K562 (cell line): ENCODE measurements at regions not wholly inside any gene's neighbourhood (a gene's known extent, or its start where the extent isn't known, plus 50 kb on each side); places are given as distances from the start of the nearest gene placed in this dataset.

Experiments
- ATAC-seq: fragments of 200-7000 bp; cut with Tn5 transposase; 3 replicates; pipeline ENCODE4 v1.9.1; 2020; ENCODE audit warnings: moderate library complexity
- BruUV-seq: library from RNA; stranded (reverse); fragments of 400-500 nt; replicated peaks from 2 replicates; lab custom pipeline; 2021; lab: Mats Ljungman, UMichigan
- CTCF ChIA-PET: fragments of 300-600 bp; formaldehyde crosslinking; extraction: SDS; loops from one replicate; lab custom pipeline; 2021; ENCODE audit warnings: low intra/inter-chr PET ratio; lab: Yijun Ruan, JAX
- POLR2A ChIA-PET: fragments of 300-600, 350-650 bp; sonication (Branson Sonifier 250); formaldehyde crosslinking; extraction: SDS; loops from one replicate; lab custom pipeline; 2021; ENCODE audit warnings: antibody characterized with exemption, inconsistent platforms; lab: Yijun Ruan, JAX
- DNase-seq, 4 experiments: peaks; one replicate each; pipeline versions ENCODE4 v3.0.0 to v3.0.0-alpha.2; 2011 to 2018; ENCODE audit warnings: low spot score in 3 of 4, mixed read lengths in 3 of 4; ENCODE audit errors: extremely low read depth in 1 of 4
- FAIRE-seq: peaks from 2 replicates; lab custom pipeline; 2011; peaks lifted over from hg19 to GRCh38; lab: Jason Lieb, UNC
- H2AFZ ChIP-seq: 2 replicates; pipeline ENCODE4 v1.6.0; 2011; ENCODE audit warnings: low read depth, low read length, control low read depth, inconsistent platforms
- H3K27ac ChIP-seq: fragments of 200-600 bp; 3 replicates; pipeline ENCODE4 v1.8.0; 2011; ENCODE audit warnings: low read depth, mild to moderate bottlenecking, control low read depth, inconsistent platforms, low read length, moderate library complexity, mixed read lengths; ENCODE audit errors: extremely low read depth
- H3K27me3 ChIP-seq, 2 experiments: fragments of 300-600 bp in 1 of 2; 2 replicates in 1 of 2; 3 replicates in 1 of 2; pipeline versions ENCODE4 v1.6.0 to v1.8.0; 2011; ENCODE audit warnings: inconsistent platforms in 2 of 2, low read length in 2 of 2, mild to moderate bottlenecking in 1 of 2, mixed read lengths in 1 of 2, moderate library complexity in 1 of 2; ENCODE audit not compliant: control insufficient read depth in 2 of 2, insufficient read depth in 2 of 2
- H3K36me3 ChIP-seq: fragments of 300-600 bp; 3 replicates; pipeline ENCODE4 v1.8.0; 2011; ENCODE audit warnings: mild to moderate bottlenecking, low read length, inconsistent platforms; ENCODE audit not compliant: control insufficient read depth, insufficient read depth
- H3K4me1 ChIP-seq, 2 experiments: fragments of 200-600 bp in 1 of 2; replicated peaks in 1 of 2; 2 replicates in 1 of 2; 3 replicates in 1 of 2; pipeline versions ENCODE4 v1.5.1 to v1.8.0; 2011; ENCODE audit warnings: inconsistent platforms in 2 of 2, low read length in 2 of 2, mild to moderate bottlenecking in 1 of 2, mixed read lengths in 1 of 2, moderate library complexity in 1 of 2; ENCODE audit not compliant: control insufficient read depth in 2 of 2, insufficient read depth in 2 of 2
- H3K4me2 ChIP-seq: 2 replicates; pipeline ENCODE4 v1.6.1; 2011; ENCODE audit warnings: low read length, control low read depth, inconsistent platforms, mixed read lengths; ENCODE audit not compliant: insufficient read depth
- H3K4me3 ChIP-seq: fragments of 200-600 bp; sonication (generic), shearing (Covaris generic); 2 replicates; pipeline ENCODE4 v1.5.1; 2016; ENCODE audit warnings: control low read depth, inconsistent platforms
- H3K79me2 ChIP-seq: fragments of 200-600 bp; 3 replicates; pipeline ENCODE4 v1.8.0; 2011; ENCODE audit warnings: low read length, inconsistent platforms; ENCODE audit not compliant: control insufficient read depth, insufficient read depth
- H3K9ac ChIP-seq, 2 experiments: 2 replicates each; pipeline versions ENCODE4 v1.6.0 to v1.6.1; 2011; ENCODE audit warnings: low read depth in 2 of 2, low read length in 2 of 2, control low read depth in 1 of 2, inconsistent platforms in 1 of 2, mild to moderate bottlenecking in 1 of 2, mixed read lengths in 1 of 2; ENCODE audit not compliant: insufficient read depth in 1 of 2
- H3K9me1 ChIP-seq: one replicate; pipeline ENCODE4 v1.6.0; 2011; ENCODE audit warnings: inconsistent platforms, mild to moderate bottlenecking, low read length, moderate library complexity; ENCODE audit not compliant: control insufficient read depth, insufficient read depth
- H3K9me3 ChIP-seq: replicated peaks from 2 replicates; pipeline ENCODE4 v1.5.1; 2011; ENCODE audit warnings: low read depth, low read length, inconsistent platforms; ENCODE audit not compliant: control insufficient read depth, insufficient read depth
- H4K20me1 ChIP-seq: replicated peaks from 2 replicates; pipeline ENCODE4 v1.6.1; 2011; ENCODE audit warnings: low read length, inconsistent platforms, mixed read lengths; ENCODE audit not compliant: control insufficient read depth, insufficient read depth
- NFIX ChIP-seq: fragments of 250-450 bp; sonication (Bioruptor Pico); IDR thresholded peaks from 2 replicates; pipeline ENCODE4 v1.4.0; 2020; ENCODE audit warnings: low read depth, mild to moderate bottlenecking, moderate library complexity
- NR1H2 ChIP-seq: sonication (generic); formaldehyde crosslinking; IDR thresholded peaks from 2 replicates; pipeline ENCODE4 v1.4.0; 2020; ENCODE audit warnings: mild to moderate bottlenecking, missing genetic modification reagents
- TARDBP ChIP-seq: fragments of 450-650 bp; IDR thresholded peaks from 2 replicates; pipeline ENCODE4 v1.6.1; 2016
- ZNF551 ChIP-seq: fragments of 250-450 bp; sonication (Bioruptor Pico); IDR thresholded peaks from 2 replicates; pipeline ENCODE4 v1.5.0; 2021; ENCODE audit warnings: mild to moderate bottlenecking, moderate library complexity
- WGBS: fragments of 100-300 bp; shearing (Covaris generic); methylation state at CpG from one replicate; pipeline ENCODE4 v1.1.6; 2016; ENCODE audit warnings: low coverage, mixed read lengths; ENCODE audit not compliant: insufficient coverage; ENCODE audit errors: missing lambda C conversion rate; 5-methylcytosine and 5-hydroxymethylcytosine counted together
- in situ Hi-C: fragments of 300-500 bp; cut with MboI; formaldehyde crosslinking; loops from 4 replicates; pipeline ENCODE4 v1.15.0; 2018; ENCODE audit warnings: inconsistent platforms, mixed read lengths
- intact Hi-C: fragments of 100-400 bp; cut with micrococcal nuclease; formaldehyde crosslinking; loops from 2 replicates; pipeline ENCODE4 v1.14.2; 2022
- TF ChIP-seq, protein P1 (sequence below), 2 experiments: fragments of 200-800 bp in 1 of 2; sonication (Bioruptor generic) in 1 of 2; sonication (generic) in 1 of 2; formaldehyde crosslinking in 1 of 2; IDR thresholded peaks in 1 of 2; conservative IDR thresholded peaks in 1 of 2; 2 replicates each; pipeline versions ENCODE4 v1.5.0 to v1.6.1; 2016 to 2020; ENCODE audit warnings: missing compliant biosample characterization in 1 of 2, missing genetic modification characterization in 1 of 2, missing genetic modification reagents in 1 of 2
- TF ChIP-seq, protein P2 (sequence below): fragments of 450-650 bp; formaldehyde crosslinking; IDR thresholded peaks from 2 replicates; pipeline ENCODE4 v1.4.0; 2020; ENCODE audit warnings: mild to moderate bottlenecking
- TF ChIP-seq, protein P3 (sequence below): fragments of 150-350 bp; conservative IDR thresholded peaks from 2 replicates; pipeline ENCODE4 v1.6.1; 2014; ENCODE audit warnings: low read length
- TF ChIP-seq, protein P4 (sequence below): sonication (generic); formaldehyde crosslinking; IDR thresholded peaks from 2 replicates; pipeline ENCODE4 v1.8.0; 2023; ENCODE audit warnings: missing genetic modification reagents, mild to moderate bottlenecking, borderline replicate concordance

DNA sequence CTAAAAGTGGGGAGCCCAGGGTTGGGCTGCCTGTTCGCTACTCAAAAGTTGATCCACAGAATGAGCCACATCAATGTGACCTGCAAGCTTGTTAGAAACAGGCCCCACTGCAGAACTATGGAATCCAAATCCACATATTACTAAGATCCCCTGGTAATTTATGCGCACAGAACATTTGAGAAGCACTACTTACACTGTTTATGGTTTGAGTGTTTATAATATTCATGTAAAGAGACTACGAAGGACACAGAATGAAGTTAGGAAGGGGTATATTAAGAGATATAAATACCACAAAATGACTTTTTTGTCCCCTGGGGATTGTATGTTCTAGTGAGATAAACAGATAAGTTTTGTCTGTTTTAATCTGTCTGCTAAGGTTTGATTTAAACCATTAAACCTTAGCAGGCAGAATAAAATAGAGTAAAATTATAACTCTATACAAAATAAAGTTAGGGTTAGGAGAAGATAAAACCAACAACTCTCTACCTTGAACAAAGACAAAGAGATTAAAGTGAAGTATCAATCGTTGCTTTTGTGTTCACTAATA is 666.9 kb upstream of the SOX9 start:
- in situ Hi-C loops: no loop called here
- intact Hi-C loops: no loop called here
- TF ChIP-seq ZNF551 (CRISPR knock-in tag): no peak
- TF ChIP-seq NR1H2: no peak
- TF ChIP-seq, protein P1, sequence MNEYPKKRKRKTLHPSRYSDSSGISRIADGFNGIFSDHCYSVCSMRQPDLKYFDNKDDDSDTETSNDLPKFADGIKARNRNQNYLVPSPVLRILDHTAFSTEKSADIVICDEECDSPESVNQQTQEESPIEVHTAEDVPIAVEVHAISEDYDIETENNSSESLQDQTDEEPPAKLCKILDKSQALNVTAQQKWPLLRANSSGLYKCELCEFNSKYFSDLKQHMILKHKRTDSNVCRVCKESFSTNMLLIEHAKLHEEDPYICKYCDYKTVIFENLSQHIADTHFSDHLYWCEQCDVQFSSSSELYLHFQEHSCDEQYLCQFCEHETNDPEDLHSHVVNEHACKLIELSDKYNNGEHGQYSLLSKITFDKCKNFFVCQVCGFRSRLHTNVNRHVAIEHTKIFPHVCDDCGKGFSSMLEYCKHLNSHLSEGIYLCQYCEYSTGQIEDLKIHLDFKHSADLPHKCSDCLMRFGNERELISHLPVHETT (CRISPR knock-in tag; conservative IDR thresholded peaks at IDR 0.05 in 1 of 2, IDR thresholded peaks at IDR 0.05 in 1 of 2): no peak
- TF ChIP-seq, protein P2, sequence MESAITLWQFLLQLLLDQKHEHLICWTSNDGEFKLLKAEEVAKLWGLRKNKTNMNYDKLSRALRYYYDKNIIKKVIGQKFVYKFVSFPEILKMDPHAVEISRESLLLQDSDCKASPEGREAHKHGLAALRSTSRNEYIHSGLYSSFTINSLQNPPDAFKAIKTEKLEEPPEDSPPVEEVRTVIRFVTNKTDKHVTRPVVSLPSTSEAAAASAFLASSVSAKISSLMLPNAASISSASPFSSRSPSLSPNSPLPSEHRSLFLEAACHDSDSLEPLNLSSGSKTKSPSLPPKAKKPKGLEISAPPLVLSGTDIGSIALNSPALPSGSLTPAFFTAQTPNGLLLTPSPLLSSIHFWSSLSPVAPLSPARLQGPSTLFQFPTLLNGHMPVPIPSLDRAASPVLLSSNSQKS (CRISPR knock-in tag): no peak
- TF ChIP-seq, protein P3, sequence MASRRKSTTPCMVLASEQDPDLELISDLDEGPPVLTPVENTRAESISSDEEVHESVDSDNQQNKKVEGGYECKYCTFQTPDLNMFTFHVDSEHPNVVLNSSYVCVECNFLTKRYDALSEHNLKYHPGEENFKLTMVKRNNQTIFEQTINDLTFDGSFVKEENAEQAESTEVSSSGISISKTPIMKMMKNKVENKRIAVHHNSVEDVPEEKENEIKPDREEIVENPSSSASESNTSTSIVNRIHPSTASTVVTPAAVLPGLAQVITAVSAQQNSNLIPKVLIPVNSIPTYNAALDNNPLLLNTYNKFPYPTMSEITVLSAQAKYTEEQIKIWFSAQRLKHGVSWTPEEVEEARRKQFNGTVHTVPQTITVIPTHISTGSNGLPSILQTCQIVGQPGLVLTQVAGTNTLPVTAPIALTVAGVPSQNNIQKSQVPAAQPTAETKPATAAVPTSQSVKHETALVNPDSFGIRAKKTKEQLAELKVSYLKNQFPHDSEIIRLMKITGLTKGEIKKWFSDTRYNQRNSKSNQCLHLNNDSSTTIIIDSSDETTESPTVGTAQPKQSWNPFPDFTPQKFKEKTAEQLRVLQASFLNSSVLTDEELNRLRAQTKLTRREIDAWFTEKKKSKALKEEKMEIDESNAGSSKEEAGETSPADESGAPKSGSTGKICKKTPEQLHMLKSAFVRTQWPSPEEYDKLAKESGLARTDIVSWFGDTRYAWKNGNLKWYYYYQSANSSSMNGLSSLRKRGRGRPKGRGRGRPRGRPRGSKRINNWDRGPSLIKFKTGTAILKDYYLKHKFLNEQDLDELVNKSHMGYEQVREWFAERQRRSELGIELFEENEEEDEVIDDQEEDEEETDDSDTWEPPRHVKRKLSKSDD: no peak
- TF ChIP-seq TARDBP: no peak
- TF ChIP-seq, protein P4, sequence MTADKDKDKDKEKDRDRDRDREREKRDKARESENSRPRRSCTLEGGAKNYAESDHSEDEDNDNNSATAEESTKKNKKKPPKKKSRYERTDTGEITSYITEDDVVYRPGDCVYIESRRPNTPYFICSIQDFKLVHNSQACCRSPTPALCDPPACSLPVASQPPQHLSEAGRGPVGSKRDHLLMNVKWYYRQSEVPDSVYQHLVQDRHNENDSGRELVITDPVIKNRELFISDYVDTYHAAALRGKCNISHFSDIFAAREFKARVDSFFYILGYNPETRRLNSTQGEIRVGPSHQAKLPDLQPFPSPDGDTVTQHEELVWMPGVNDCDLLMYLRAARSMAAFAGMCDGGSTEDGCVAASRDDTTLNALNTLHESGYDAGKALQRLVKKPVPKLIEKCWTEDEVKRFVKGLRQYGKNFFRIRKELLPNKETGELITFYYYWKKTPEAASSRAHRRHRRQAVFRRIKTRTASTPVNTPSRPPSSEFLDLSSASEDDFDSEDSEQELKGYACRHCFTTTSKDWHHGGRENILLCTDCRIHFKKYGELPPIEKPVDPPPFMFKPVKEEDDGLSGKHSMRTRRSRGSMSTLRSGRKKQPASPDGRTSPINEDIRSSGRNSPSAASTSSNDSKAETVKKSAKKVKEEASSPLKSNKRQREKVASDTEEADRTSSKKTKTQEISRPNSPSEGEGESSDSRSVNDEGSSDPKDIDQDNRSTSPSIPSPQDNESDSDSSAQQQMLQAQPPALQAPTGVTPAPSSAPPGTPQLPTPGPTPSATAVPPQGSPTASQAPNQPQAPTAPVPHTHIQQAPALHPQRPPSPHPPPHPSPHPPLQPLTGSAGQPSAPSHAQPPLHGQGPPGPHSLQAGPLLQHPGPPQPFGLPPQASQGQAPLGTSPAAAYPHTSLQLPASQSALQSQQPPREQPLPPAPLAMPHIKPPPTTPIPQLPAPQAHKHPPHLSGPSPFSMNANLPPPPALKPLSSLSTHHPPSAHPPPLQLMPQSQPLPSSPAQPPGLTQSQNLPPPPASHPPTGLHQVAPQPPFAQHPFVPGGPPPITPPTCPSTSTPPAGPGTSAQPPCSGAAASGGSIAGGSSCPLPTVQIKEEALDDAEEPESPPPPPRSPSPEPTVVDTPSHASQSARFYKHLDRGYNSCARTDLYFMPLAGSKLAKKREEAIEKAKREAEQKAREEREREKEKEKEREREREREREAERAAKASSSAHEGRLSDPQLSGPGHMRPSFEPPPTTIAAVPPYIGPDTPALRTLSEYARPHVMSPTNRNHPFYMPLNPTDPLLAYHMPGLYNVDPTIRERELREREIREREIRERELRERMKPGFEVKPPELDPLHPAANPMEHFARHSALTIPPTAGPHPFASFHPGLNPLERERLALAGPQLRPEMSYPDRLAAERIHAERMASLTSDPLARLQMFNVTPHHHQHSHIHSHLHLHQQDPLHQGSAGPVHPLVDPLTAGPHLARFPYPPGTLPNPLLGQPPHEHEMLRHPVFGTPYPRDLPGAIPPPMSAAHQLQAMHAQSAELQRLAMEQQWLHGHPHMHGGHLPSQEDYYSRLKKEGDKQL (CRISPR knock-in tag): no peak
- TF ChIP-seq NFIX: no peak
- TF ChIP-seq, all 486 proteins: peak for 0
- POLR2A ChIA-PET: no interaction called here
- H3K27me3 ChIP-seq: no peaks in the 10 kb centered on the region
- H3K27ac ChIP-seq: no peak overlapping the region
- H3K4me2 ChIP-seq: no peak overlapping the region
- no TSS peak for BruUV-seq
- DNase-seq (no peak), FAIRE-seq (no peak), ATAC-seq (no peak)
- H3K4me1 ChIP-seq: no peaks in the 10 kb centered on the region
- H3K9me1 ChIP-seq: no peaks in the 10 kb centered on the region
- CTCF ChIA-PET: no interaction called here
- no peaks in the 10 kb centered on the region for H4K20me1 ChIP-seq
- WGBS: 6% methylated on average over 4 of the region's 4 CpGs
- no peaks in the 10 kb centered on the region for H3K79me2 ChIP-seq
- no peaks in the 10 kb centered on the region; the same call in 1 of the 2 replicates for H3K9me3 ChIP-seq
- no peak overlapping the region for H3K4me3 ChIP-seq
- no peak overlapping the region for H2AFZ ChIP-seq
- H3K36me3 ChIP-seq: no peaks in the 10 kb centered on the region
- no peak overlapping the region for H3K9ac ChIP-seq
